Stromal cell of bone marrow (primary cell): ENCODE measurements at regions not wholly inside any gene's neighbourhood (a gene's known extent, or its start where the extent isn't known, plus 50 kb on each side); places are given as distances from the start of the nearest gene placed in this dataset.
"Not testable (repeated sequence)": the region's sequence is repeated elsewhere in the genome, so short reads cannot be mapped to it uniquely, and the experiment has no call there.

Source experiments
- DNase-seq: peaks from one replicate; pipeline ENCODE4 v3.0.0-alpha.2; 2012; ENCODE audit warnings: low read depth

GRCh38 chr6:126204126-126204525 is 135.8 kb upstream of the CENPW start:
- DNase-seq = no peak

DNA sequence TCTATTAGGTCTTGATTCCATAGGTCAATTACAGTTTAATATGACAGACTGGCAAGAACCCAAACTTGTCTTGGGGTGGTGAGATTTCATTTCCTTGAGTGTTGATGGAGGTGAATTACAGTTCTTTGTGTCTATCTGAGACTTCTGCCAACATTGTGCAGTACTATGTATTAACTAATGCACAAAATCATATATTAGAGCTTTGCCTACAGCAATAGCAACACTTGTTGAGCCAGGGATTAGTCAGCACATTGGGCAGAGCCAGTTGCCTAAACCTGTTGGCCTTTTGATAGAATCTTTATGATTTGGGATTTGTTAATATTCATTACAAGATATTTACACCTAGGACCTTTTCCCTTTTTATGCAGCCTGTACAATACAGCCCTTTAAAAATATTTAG is 135.3 kb upstream of the CENPW start:
- no peak for DNase-seq

DNA sequence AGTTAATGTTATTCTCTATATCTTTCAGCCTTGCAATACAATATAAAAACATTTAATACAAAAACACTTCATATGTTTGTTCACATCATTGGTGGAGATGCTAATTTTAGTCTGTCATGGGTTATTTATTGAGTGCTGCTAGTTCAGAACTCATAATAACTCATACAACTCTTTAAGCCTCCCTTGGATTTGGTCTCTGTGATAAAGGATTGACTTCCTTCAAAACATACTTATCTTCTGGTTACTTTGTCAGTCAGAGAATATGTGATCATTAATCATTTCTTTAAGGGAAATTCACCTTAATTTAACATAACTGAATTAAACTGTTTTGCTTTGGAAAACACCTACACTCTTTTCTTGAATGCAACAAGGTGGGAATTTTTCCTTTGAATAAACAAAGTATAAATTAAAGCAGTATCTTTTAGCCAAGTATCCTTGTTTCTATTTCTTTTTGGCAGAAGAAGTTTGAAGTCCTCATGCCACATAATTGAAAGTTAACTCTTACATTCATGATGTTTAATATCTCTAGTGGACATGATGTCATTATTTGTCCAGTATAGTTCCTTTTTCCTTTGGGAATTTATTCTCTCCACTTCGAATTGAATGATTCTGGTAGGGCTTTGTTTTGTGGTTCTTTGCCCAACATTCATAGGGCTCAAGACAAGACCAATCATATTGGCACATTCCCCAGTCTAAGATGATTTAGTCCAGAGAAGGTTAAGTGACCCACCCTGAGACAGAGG is 133.2 kb upstream of the CENPW start:
- no peak for DNase-seq

DNA sequence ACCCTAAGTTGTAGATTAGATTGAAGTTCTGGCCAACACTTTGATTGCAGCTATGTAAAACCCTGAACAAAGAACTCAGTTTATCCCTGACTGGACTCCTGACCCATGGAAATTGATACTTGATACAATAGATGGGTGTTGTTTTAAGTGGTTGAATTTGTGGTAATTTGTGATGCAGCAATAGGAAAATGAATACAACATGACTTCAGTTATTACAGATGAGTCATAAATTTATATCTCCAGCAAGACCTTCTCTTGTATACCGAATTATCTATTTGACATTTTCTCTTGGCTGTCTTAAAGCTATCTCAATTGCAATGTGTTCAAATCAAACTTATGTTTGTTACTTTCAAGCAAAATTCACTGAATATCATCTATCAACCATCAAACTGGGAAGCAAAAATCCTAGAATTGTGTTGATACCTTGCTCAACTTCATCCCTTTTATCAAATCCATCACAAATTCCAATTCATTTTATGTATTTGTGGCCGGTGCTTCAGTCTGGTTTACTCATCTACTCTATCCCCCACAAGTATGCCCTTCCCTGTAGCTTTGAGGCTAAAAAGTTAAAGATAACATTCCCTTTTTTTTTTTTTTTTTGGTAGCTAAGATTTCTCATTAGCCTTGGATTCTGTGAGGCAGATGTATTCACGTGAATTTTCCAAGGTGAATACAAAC is 129.4 kb upstream of the CENPW start:
- DNase-seq = peak; percentile 18

DNA sequence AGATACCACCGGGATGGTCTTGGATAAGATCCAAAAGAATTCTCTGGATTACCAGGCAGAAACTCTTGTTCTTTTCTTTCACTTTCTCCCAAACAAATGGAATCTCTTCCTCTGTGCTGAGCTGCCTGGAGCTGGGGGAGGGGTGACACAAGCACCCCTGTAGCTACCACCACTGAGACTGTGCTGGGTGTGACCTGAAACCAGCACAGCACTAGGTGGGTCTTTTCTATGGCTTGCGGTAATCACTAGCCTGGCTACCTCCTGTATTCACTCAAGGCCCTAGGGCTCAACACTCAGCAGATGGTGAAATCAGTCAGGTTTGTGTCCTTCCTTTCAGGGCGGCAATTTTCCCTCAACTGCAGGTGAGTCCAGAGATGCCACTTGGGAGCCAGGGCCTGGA is 122.4 kb upstream of the CENPW start:
- DNase-seq = no peak

DNA sequence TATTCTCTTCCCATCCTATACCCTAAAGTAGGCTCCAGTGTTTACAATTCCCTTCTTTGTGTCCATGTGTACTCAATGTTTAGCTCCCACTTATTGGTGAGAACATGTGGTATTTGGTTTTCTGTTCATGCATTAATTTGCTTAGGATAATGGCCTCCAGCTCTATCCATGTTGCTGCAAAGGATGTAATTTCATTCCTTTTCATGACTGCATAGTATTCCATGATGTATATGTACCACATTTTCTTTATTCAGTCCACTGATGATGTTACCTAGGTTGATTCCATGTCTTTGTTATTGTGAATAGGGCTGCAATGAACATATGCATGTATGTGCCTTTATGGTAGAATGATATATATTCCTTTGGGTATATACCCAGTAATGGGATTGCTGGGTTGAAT is 119.0 kb upstream of the CENPW start:
- not testable (repeated sequence) for DNase-seq

- no peak for DNase-seq
These were observed 111.8 kb upstream of the CENPW start for GRCh38 chr6:126227833-126228702.

GRCh38 chr6:126232671-126233070 is 107.2 kb upstream of the CENPW start:
- peak; percentile 24 for DNase-seq

DNA sequence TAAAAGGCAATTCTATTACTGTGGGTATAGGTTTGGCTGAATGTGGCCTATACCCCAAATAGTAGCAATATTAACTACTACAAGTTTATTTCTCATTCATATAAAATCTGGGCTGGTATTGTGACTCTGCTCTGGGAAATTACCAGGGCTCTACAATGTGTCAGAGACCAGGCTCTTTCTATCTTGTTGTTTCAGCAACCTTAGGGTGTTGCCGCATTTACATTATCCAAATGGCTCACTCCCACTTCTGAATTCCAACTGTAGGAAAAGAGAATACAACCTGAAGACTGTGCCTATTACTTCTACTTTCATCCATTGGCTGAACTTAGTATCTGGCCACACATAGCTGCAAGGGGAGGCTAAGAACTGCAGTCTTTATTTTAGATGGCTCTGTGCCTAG is 106.7 kb upstream of the CENPW start:
- DNase-seq = no peak

- DNase-seq = no peak
These were observed 104.6 kb upstream of the CENPW start for GRCh38 chr6:126235363-126235762.

DNA sequence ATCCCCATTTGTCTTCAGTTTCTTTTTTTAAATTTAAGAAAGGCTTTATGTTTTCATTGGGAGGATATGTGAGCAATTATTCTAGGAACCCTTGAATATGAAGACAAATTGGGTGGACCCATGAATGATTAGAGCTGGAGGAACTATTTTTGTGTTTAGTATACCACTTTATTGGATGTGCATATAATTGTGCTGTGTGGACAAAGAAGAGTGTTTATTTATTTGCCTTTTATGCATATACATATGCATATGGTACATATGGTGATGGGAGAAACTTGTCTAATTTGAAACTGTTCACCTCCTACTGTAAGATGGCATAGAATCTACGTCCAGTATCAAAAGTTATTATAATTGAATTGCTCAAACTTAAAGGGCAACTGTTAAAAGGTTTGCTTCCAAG is 94.8 kb upstream of the CENPW start:
- DNase-seq = no peak

- DNase-seq = no peak
These were observed 87.8 kb upstream of the CENPW start for GRCh38 chr6:126252154-126252553.

- DNase-seq = no peak
These were observed 86.5 kb upstream of the CENPW start for GRCh38 chr6:126253431-126253830.

DNA sequence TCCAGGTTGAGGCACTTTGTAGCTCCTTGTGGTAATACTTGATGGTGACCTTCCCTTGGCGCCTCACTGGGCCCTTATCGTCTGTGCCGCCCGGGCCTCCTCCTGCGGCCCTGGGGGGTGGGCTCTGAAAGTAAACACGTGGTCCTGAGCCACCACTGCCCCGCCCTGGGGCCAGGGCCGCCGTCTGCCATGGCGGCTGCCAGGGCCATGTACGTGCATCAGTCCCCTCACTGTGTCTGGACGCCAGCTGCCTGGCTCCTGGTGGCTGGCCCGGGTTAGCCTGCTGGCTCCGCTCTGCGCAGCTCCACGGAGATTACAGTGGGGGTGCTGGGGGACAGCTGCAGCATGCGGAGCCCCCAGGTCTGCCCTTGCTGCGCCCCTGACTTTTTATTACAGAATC is 81.8 kb upstream of the CENPW start:
- DNase-seq = no peak

DNA sequence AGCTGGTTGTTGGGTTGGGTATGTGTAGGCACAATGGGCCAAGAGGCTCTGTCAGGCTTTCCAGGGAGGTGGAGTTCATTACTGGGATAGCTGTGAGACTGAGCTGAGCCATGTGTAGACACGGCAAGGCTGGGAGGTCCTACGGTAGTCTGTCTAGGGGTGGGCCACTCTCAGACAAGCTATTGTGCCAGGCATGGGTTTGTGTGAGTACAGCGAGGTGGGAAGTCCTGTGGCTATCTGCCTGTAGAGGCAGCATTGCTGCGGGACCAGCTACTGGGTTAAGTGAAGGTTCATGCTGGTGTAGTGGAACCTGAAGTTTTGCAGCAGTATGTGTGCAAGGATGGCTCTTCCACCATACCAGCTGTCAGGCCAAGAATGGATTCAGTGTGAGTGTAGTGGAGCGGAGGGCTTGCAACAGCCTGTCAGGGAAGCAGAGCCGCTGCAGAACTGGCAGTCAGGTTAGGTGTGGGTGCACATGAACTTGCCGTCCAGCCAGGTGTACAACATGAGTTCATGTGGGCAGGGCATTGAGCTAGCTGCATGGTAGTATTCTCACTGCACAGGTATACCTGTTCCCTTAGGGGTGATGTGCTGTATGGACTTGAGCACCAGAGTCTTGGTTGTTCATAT is 78.0 kb upstream of the CENPW start:
- no peak for DNase-seq

GRCh38 chr6:126264265-126264664 is 75.7 kb upstream of the CENPW start:
- DNase-seq = no peak

- no peak for DNase-seq
These were observed 73.3 kb upstream of the CENPW start for GRCh38 chr6:126266664-126267063.

- peak; percentile 8 for DNase-seq
These were observed 72.3 kb upstream of the CENPW start for GRCh38 chr6:126267626-126268025.

DNA sequence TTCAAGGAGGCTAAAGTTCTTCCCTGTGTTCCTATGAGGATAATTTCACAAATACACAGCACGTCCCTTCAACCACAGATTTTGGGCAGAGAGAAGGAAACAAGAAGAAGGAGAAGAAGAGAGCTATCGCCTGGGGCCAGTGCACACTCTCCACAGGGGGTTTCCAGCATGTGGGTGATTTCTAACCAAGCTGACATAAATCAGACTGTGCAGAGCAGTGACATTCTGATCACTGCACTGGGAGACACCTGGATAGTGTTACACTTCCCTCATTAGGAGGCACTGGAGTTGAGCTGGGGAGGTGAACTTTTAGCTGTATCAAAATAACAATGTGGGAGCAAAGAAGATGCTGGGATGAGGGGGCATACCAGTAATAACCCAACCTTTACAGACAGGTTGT is 71.8 kb upstream of the CENPW start:
- no peak for DNase-seq

DNA sequence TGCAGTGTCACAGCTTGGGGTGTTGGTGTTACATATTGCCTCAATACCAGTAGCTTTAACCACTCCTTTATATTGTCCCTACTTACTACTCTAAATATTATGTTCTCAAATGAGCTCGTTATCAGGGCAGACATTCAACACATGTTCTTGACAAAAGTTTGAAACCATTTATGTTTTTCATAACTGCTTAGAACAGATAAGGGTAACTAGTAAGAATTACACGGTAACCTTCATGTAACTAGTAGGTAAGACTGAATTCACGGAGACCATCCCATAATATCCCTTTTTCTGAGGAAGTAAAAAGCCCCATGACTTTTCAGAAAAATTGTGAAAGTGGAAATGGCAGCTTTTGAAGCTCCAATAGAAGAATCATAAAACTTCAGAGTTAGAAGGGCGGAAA is 59.6 kb upstream of the CENPW start:
- no peak for DNase-seq

- DNase-seq = no peak
These were observed 54.0 kb upstream of the CENPW start for GRCh38 chr6:126285871-126286365.
